Trophoblast cell (in vitro differentiated cells and primary cell): ENCODE measurements at regions not wholly inside any gene's neighbourhood (a gene's known extent, or its start where the extent isn't known, plus 50 kb on each side); places are given as distances from the start of the nearest gene placed in this dataset.

ENCODE experiments used
- DNase-seq, 2 donors: peaks; one replicate each; pipeline ENCODE4 v3.0.0-alpha.2; 2016
- H2AFZ ChIP-seq: 2 replicates; pipeline ENCODE4 v1.6.1; 2013; ENCODE audit warnings: low read length, moderate library complexity, mild to moderate bottlenecking; ENCODE audit not compliant: insufficient read depth, poor library complexity
- H2AK5ac ChIP-seq: 2 replicates; pipeline ENCODE4 v1.6.1; 2013; ENCODE audit warnings: mild to moderate bottlenecking, low read length
- H2BK120ac ChIP-seq: 2 replicates; pipeline ENCODE4 v1.6.1; 2013; ENCODE audit warnings: low read length, mild to moderate bottlenecking, moderate library complexity; ENCODE audit not compliant: insufficient read depth, poor library complexity
- H2BK12ac ChIP-seq: 2 replicates; pipeline ENCODE4 v1.6.1; 2013; ENCODE audit warnings: mild to moderate bottlenecking, low read length, moderate library complexity
- H2BK5ac ChIP-seq: 2 replicates; pipeline ENCODE4 v1.6.1; 2013; ENCODE audit warnings: low read length, low read depth, moderate library complexity, mild to moderate bottlenecking; ENCODE audit not compliant: poor library complexity
- H3K14ac ChIP-seq: 2 replicates; pipeline ENCODE4 v1.6.1; 2013; ENCODE audit warnings: mild to moderate bottlenecking, low read length
- H3K18ac ChIP-seq: 2 replicates; pipeline ENCODE4 v1.6.1; 2013; ENCODE audit warnings: mild to moderate bottlenecking, low read length
- H3K23ac ChIP-seq: 2 replicates; pipeline ENCODE4 v1.6.1; 2013; ENCODE audit warnings: low read length
- H3K27ac ChIP-seq: 2 replicates; pipeline ENCODE4 v1.5.1; 2013; ENCODE audit warnings: low read depth, mild to moderate bottlenecking, inconsistent platforms, low read length, moderate library complexity
- H3K27me3 ChIP-seq: 2 replicates; pipeline ENCODE4 v1.6.1; 2013; ENCODE audit warnings: inconsistent platforms, mild to moderate bottlenecking, low read length, moderate library complexity; ENCODE audit not compliant: insufficient read depth
- H3K36me3 ChIP-seq, 2 experiments: 1 replicate in 1 of 2; 2 replicates in 1 of 2; pipeline ENCODE4 v1.6.1; 2013; ENCODE audit warnings: low read length in 2 of 2, mild to moderate bottlenecking in 2 of 2, moderate library complexity in 1 of 2; ENCODE audit not compliant: insufficient read depth in 2 of 2, control insufficient read depth in 1 of 2
- H3K4ac ChIP-seq: 2 replicates; pipeline ENCODE4 v1.6.1; 2013; ENCODE audit warnings: low read depth, mild to moderate bottlenecking, low read length, moderate library complexity
- H3K4me1 ChIP-seq, 2 experiments: 1 replicate in 1 of 2; 2 replicates in 1 of 2; pipeline ENCODE4 v1.6.1; 2013; ENCODE audit warnings: low read length in 2 of 2, mild to moderate bottlenecking in 2 of 2, moderate library complexity in 1 of 2; ENCODE audit not compliant: insufficient read depth in 2 of 2, control insufficient read depth in 1 of 2
- H3K4me2 ChIP-seq: 2 replicates; pipeline ENCODE4 v1.6.1; 2013; ENCODE audit warnings: inconsistent platforms, mild to moderate bottlenecking, low read length, moderate library complexity
- H3K4me3 ChIP-seq: 2 replicates; pipeline ENCODE4 v1.5.1; 2013; ENCODE audit warnings: mild to moderate bottlenecking, low read depth, low read length, inconsistent platforms
- H3K79me1 ChIP-seq: one replicate; pipeline ENCODE4 v1.6.1; 2013; ENCODE audit warnings: low read length
- H3K79me2 ChIP-seq: 2 replicates; pipeline ENCODE4 v1.6.1; 2013; ENCODE audit warnings: low read length, mild to moderate bottlenecking; ENCODE audit not compliant: control insufficient read depth, insufficient read depth, poor library complexity
- H3K9ac ChIP-seq: 2 replicates; pipeline ENCODE4 v1.6.1; 2013; ENCODE audit warnings: mild to moderate bottlenecking, low read length
- H3K9me3 ChIP-seq: 2 replicates; pipeline ENCODE4 v1.6.1; 2013; ENCODE audit warnings: low read depth, mild to moderate bottlenecking, control low read depth, inconsistent platforms, low read length; ENCODE audit not compliant: insufficient read depth
- H4K12ac ChIP-seq: 2 replicates; pipeline ENCODE4 v1.6.1; 2013; ENCODE audit warnings: low read depth, mild to moderate bottlenecking, low read length, moderate library complexity
- H4K8ac ChIP-seq: 2 replicates; pipeline ENCODE4 v1.6.1; 2013; ENCODE audit warnings: low read depth, mild to moderate bottlenecking, low read length, moderate library complexity
- H4K91ac ChIP-seq: one replicate; pipeline ENCODE4 v1.6.1; 2013; ENCODE audit warnings: low read depth, mild to moderate bottlenecking, low read length, moderate library complexity
- WGBS: extraction: QIAGEN DNeasy Blood & Tissue Kit; methylation state at CpG from one replicate; pipeline ENCODE4 v1.1.7; 2013; ENCODE audit warnings: missing lambda C conversion rate; ENCODE audit not compliant: insufficient read length, insufficient coverage; ENCODE audit errors: extremely low coverage; 5-methylcytosine and 5-hydroxymethylcytosine counted together

DNA sequence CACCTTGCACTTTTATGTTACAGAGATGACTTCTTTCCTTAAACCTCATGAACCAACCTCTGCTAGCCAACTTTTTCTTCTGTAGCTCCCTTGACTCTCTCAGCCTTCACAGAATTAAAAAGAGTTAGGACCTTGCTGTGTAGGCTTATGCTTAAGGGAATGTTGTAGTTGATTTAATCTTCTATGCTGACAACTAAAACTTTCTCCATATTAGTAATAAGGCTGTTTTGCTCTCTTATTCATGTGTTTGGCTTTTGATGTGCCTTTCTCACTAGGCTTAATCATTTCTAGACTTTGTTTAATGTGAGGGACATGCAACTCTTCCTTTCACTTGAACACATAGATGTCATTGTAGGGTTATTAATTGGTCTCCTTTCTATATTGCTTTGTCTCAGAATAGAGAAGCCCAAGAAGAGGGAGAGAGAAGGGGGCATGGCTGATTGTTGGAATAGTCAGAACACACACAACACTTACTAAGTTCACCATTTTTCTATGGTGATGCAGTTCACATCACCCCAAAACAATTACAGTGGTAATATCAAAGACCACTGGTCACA lies 509.5 kb downstream of the UQCRFS1 start:
- H2BK5ac ChIP-seq = no peak overlapping the region
- no peak overlapping the region for H3K27ac ChIP-seq
- no peak overlapping the region for H4K91ac ChIP-seq
- H4K12ac ChIP-seq = no peak overlapping the region
- no peak overlapping the region for H3K18ac ChIP-seq
- no peak for DNase-seq
- H2BK120ac ChIP-seq = no peak overlapping the region
- peaks cover 6% of the 10 kb centered on the region for H3K79me1 ChIP-seq
- no peak overlapping the region for H3K4me3 ChIP-seq
- no peak overlapping the region for H4K8ac ChIP-seq
- no peaks in the 10 kb centered on the region for H3K79me2 ChIP-seq
- no peak overlapping the region for H3K23ac ChIP-seq
- H3K9me3 ChIP-seq = no peaks in the 10 kb centered on the region
- no peak overlapping the region for H3K4me2 ChIP-seq
- no peak overlapping the region for H3K14ac ChIP-seq
- no peak overlapping the region for H2AFZ ChIP-seq
- no peak overlapping the region for H2BK12ac ChIP-seq
- H3K9ac ChIP-seq = no peak overlapping the region
- no peak overlapping the region for H3K4ac ChIP-seq
- H3K27me3 ChIP-seq = no peaks in the 10 kb centered on the region
- H2AK5ac ChIP-seq = no peak overlapping the region
- H3K4me1 ChIP-seq = no peaks in the 10 kb centered on the region
- H3K36me3 ChIP-seq = peaks cover 0 to 2% of the 10 kb centered on the region in 2 experiments

DNA sequence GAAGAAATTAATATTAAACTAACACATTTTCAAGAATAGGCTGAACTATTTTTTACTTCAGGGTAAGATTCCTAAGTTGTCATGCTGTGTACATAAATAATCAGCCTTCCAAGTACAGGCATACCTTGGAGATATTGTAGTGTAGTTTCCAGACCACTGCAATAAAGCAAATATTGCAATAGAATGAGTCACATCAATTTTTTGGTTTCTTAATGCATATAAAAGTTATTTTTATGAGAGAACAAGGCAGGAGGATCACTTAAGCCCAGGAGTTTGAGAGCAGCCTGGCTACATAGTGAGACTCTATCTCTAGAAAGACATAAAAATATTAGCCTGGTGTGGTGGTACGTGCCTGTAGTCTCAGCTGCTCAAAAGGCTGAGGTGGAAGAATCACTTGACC lies 511.5 kb downstream of the UQCRFS1 start:
- Histone ChIP-seq H3K36me3 (peaks cover 0 to 2% of the 10 kb centered on the region in 2 experiments), H3K27ac (no peak overlapping the region), H3K27me3 (no peaks in the 10 kb centered on the region), H3K18ac (no peak overlapping the region), H3K4me2 (no peak overlapping the region), H2BK12ac (no peak overlapping the region), H2AFZ (no peak overlapping the region), H3K9ac (no peak overlapping the region), H3K9me3 (no peaks in the 10 kb centered on the region), H3K14ac (no peak overlapping the region), H2BK5ac (no peak overlapping the region), H3K79me2 (no peaks in the 10 kb centered on the region), H3K4me1 (no peaks in the 10 kb centered on the region), H4K12ac (no peak overlapping the region), H3K4ac (no peak overlapping the region), H3K79me1 (peaks cover 5% of the 10 kb centered on the region), H4K91ac (no peak overlapping the region), H3K23ac (no peak overlapping the region), H4K8ac (no peak overlapping the region), H2BK120ac (no peak overlapping the region), H3K4me3 (no peak overlapping the region), H2AK5ac (no peak overlapping the region)
- no CpG with 5 or more reads among the region's 1 CpG for WGBS
- no peak for DNase-seq

DNA sequence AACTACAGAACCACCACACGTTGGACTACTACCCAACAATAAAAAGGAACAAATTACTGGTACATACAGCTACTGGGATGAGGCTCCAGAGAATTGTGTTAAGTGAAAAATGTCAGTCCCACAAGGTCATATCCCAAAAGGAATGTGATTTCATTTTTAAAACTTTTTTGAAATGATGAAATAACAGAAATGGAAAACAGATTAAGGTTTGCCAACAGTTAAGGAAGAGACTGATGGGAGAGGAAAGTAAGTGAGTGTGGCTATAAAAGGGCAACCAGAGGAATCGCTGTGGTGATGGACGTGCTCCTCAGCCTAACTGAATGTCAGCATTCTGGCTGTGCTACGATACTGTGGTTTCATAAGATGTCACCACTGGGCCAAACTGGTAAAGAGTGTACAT lies 512.8 kb downstream of the UQCRFS1 start:
- Histone ChIP-seq H2AK5ac (no peak overlapping the region), H4K8ac (peak overlapping the region; percentile 43), H3K36me3 (peaks cover 0 to 2% of the 10 kb centered on the region in 2 experiments), H3K4me2 (no peak overlapping the region), H3K27me3 (no peaks in the 10 kb centered on the region), H2AFZ (no peak overlapping the region), H3K4me1 (no peaks in the 10 kb centered on the region), H3K4me3 (no peak overlapping the region), H3K18ac (no peak overlapping the region), H3K4ac (no peak overlapping the region), H3K14ac (no peak overlapping the region), H2BK5ac (no peak overlapping the region), H4K12ac (no peak overlapping the region), H3K27ac (no peak overlapping the region), H2BK12ac (peak overlapping the region; percentile 86), H4K91ac (no peak overlapping the region), H3K79me2 (no peaks in the 10 kb centered on the region), H2BK120ac (no peak overlapping the region), H3K9ac (no peak overlapping the region), H3K79me1 (peaks cover 5% of the 10 kb centered on the region), H3K23ac (no peak overlapping the region), H3K9me3 (no peaks in the 10 kb centered on the region)
- DNase-seq = no peak
- no CpG with 5 or more reads among the region's 4 CpGs for WGBS

DNA sequence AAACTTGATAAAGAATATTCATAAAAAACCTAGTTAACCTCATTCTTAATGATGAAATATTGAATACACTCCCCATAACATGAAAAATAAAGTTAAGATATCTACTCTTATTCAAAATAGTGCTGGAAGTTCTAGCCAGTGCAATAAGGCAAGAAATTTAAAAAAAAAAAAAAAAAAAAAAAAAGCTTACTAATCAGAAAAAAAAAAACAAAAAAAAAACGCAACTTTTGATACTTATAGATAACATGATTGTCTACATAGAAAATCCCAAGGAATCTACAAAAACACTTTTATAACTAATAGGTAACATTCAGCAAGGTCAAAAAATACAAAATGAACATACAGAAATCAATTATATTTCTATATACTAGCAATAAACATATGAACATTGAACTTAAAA lies 515.6 kb downstream of the UQCRFS1 start:
- Histone ChIP-seq H3K4me2 (no peak overlapping the region), H2BK5ac (no peak overlapping the region), H4K91ac (no peak overlapping the region), H3K27me3 (no peaks in the 10 kb centered on the region), H3K27ac (no peak overlapping the region), H3K36me3 (peaks cover 3 to 7% of the 10 kb centered on the region in 2 experiments), H3K14ac (no peak overlapping the region), H2AK5ac (no peak overlapping the region), H2BK12ac (no peak overlapping the region), H3K4me1 (no peaks in the 10 kb centered on the region), H2BK120ac (no peak overlapping the region), H3K18ac (no peak overlapping the region), H3K23ac (no peak overlapping the region), H3K4ac (no peak overlapping the region), H3K4me3 (no peak overlapping the region), H4K8ac (no peak overlapping the region), H3K9me3 (peaks cover 3% of the 10 kb centered on the region), H4K12ac (no peak overlapping the region), H3K9ac (no peak overlapping the region), H3K79me2 (no peaks in the 10 kb centered on the region), H2AFZ (no peak overlapping the region), H3K79me1 (peaks cover 12% of the 10 kb centered on the region)
- no CpG with 5 or more reads among the region's 1 CpG for WGBS
- no peak for DNase-seq
